ENCODE measurements at regions not wholly inside any gene's neighbourhood (a gene's known extent, or its start where the extent isn't known, plus 50 kb on each side); places are given as distances from the start of the nearest gene placed in this dataset.

DNA sequence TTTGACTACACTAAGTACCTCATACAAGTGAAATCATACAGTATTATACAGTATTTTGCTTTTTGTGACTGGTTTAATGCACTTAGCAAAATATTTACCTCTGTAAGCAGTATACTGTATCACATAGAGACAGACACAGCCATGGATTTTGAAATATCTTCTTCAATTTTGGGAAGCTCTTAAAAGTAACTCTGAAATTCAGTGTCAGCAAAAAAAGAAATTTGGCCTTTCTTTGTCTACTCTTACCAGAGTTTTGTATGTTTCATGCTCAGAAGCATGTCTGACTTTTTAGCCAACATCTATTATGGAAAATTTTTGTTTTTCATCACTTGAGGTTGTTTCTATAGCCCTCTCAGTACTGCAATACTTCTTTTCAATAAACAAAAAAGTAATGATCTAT is 1102.2 kb downstream of the TRHDE start:
- Histone ChIP-seq H3K27ac (ENCODE audit: low read depth, low read length) (no peak overlapping the region), H3K27me3 (ENCODE audit: control insufficient read depth, insufficient read depth, low read length) (no peaks in the 10 kb centered on the region), H3K9me3 (ENCODE audit: control insufficient read depth, insufficient read depth, low read length) (peaks cover 3% of the 10 kb centered on the region; the same call in 1 of the 2 replicates), H3K4me3 (ENCODE audit: low read depth, low read length) (no peak overlapping the region)
- no peak for DNase-seq (ENCODE audit: low read depth, low spot score)
- ChIA-PET POLR2A (no interaction called here), CTCF (no interaction called here)
- TF ChIP-seq, protein P1, sequence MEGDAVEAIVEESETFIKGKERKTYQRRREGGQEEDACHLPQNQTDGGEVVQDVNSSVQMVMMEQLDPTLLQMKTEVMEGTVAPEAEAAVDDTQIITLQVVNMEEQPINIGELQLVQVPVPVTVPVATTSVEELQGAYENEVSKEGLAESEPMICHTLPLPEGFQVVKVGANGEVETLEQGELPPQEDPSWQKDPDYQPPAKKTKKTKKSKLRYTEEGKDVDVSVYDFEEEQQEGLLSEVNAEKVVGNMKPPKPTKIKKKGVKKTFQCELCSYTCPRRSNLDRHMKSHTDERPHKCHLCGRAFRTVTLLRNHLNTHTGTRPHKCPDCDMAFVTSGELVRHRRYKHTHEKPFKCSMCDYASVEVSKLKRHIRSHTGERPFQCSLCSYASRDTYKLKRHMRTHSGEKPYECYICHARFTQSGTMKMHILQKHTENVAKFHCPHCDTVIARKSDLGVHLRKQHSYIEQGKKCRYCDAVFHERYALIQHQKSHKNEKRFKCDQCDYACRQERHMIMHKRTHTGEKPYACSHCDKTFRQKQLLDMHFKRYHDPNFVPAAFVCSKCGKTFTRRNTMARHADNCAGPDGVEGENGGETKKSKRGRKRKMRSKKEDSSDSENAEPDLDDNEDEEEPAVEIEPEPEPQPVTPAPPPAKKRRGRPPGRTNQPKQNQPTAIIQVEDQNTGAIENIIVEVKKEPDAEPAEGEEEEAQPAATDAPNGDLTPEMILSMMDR (IDR thresholded peaks at IDR 0.05; ENCODE audit: low read depth, low read length) = no peak

DNA sequence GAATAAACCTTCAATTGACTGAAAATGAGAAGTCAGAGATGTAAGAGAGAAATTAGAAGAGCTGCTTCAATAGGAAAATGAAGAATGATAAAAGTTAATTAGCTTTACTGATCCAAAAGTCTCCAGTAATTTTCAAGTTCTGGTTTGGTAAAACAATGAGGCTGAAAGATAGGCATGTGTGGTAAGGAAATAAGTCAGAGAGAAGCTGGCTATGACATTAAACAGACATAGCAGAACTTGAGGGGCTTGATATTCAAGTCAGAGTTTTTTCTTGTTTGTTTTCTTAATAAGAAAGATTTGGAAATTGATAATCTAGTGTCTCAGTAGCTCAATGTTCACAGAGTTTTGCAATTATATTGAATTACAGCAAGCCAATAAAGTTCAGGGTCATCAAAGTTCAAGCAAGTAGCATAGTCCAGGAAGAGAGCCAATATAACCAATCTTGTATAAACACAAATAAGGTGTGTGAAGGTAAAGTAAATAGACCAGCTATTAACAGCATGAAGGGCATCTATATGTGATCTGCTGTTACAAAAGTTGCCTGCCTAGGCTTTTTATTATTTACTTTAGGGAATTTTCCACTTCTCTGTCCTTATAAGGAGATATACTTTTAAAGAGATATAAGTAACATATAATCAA is 1111.5 kb downstream of the TRHDE start:
- ChIA-PET POLR2A (no interaction called here), CTCF (no interaction called here)
- no peak overlapping the region for H3K27ac ChIP-seq (ENCODE audit: low read depth, low read length)
- no peaks in the 10 kb centered on the region for H3K27me3 ChIP-seq (ENCODE audit: control insufficient read depth, insufficient read depth, low read length)
- no peak overlapping the region for H3K4me3 ChIP-seq (ENCODE audit: low read depth, low read length)
- DNase-seq (ENCODE audit: low read depth, low spot score) = no peak
- TF ChIP-seq, protein P1 (IDR thresholded peaks at IDR 0.05; ENCODE audit: low read depth, low read length) = no peak
- no peaks in the 10 kb centered on the region for H3K9me3 ChIP-seq (ENCODE audit: control insufficient read depth, insufficient read depth, low read length)

DNA sequence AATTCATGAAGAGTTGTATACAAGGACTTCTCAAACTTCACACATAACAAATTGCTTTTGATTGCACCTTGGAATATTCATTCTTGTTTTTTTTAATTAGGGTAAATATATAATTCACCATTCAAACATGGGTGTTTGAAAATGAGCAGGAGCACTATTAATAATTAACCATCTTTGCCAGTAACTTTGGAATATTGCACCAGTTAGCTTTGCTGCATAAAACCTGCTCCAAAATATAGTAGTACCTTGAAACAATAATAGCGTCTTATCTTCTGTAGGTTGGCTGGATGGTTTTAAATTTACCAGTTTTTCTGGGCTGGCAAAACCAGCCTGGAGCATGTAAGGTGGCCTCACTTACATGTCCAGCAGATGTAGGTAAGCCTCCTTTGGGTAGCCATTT is 1112.4 kb downstream of the TRHDE start:
- POLR2A ChIA-PET = no interaction called here
- no peak for DNase-seq (ENCODE audit: low read depth, low spot score)
- H3K27me3 ChIP-seq (ENCODE audit: control insufficient read depth, insufficient read depth, low read length) = no peaks in the 10 kb centered on the region
- CTCF ChIA-PET = no interaction called here
- H3K4me3 ChIP-seq (ENCODE audit: low read depth, low read length) = no peak overlapping the region
- TF ChIP-seq, protein P1 (IDR thresholded peaks at IDR 0.05; ENCODE audit: low read depth, low read length) = no peak
- H3K27ac ChIP-seq (ENCODE audit: low read depth, low read length) = no peak overlapping the region
- H3K9me3 ChIP-seq (ENCODE audit: control insufficient read depth, insufficient read depth, low read length) = no peaks in the 10 kb centered on the region

DNA sequence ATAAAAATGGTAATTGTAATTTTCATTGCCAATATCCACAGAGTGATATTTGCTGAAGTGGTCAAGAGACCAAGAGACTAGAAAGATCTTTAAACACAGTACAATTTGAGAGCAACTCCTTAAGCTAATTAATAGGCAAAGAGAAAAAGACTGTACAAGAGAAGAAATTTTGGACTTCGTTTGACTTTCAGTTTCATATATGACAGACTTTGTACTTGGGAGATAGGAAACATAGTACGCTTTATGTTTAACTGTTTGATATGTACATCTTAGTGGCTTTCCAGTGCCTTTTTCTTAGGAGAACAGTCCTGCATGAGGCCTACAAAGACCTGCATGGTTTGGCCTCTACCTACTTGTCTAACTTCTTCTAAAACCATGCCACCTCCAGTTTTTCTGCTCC is 1118.1 kb downstream of the TRHDE start:
- TF ChIP-seq, protein P1 (IDR thresholded peaks at IDR 0.05; ENCODE audit: low read depth, low read length) = no peak
- CTCF ChIA-PET = no interaction called here
- Histone ChIP-seq H3K27me3 (ENCODE audit: control insufficient read depth, insufficient read depth, low read length) (no peaks in the 10 kb centered on the region), H3K4me3 (ENCODE audit: low read depth, low read length) (no peak overlapping the region), H3K27ac (ENCODE audit: low read depth, low read length) (no peak overlapping the region), H3K9me3 (ENCODE audit: control insufficient read depth, insufficient read depth, low read length) (no peaks in the 10 kb centered on the region; the same call in 1 of the 2 replicates)
- POLR2A ChIA-PET = no interaction called here
- DNase-seq (ENCODE audit: low read depth, low spot score) = no peak

DNA sequence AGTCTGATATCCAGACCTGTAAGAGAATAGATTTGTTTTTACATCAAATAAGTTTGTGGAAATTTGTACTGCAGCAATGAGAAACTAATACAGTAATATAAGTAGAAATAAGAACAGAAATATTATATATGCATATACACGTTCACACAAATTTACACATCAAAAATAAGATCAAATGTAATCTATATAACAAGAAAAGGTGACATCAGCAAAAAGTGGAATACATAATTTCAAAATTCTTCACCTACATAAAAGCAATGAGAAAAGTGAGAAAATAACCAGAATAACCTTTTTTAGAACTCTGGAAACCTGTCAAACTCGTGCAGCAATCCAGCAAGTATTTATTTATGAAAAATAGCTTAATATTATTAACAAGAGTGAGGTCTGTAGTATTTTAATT is 1124.6 kb upstream of the ATXN7L3B start:
- DNase-seq (ENCODE audit: low read depth, low spot score) = no peak
- no peaks in the 10 kb centered on the region for H3K27me3 ChIP-seq (ENCODE audit: control insufficient read depth, insufficient read depth, low read length)
- no peak overlapping the region for H3K27ac ChIP-seq (ENCODE audit: low read depth, low read length)
- no peak overlapping the region for H3K4me3 ChIP-seq (ENCODE audit: low read depth, low read length)
- TF ChIP-seq, protein P1 (IDR thresholded peaks at IDR 0.05; ENCODE audit: low read depth, low read length) = no peak
- ChIA-PET POLR2A (no interaction called here), CTCF (no interaction called here)
- no peaks in the 10 kb centered on the region; the same call in 1 of the 2 replicates for H3K9me3 ChIP-seq (ENCODE audit: control insufficient read depth, insufficient read depth, low read length)

All from AG04450 (cell line).